ENCODE measurements at regions not wholly inside any gene's neighbourhood (a gene's known extent, or its start where the extent isn't known, plus 50 kb on each side); places are given as distances from the start of the nearest gene placed in this dataset.

GRCh38 chr5:8150791-8151190 lies 281.8 kb downstream of the MTRR start:
- TF ChIP-seq CBX3 (IDR thresholded peaks at IDR 0.05; ENCODE audit: low read depth) (no peak), POLR2A (IDR thresholded peaks at IDR 0.05; ENCODE audit: borderline replicate concordance, extremely low read depth, insufficient read depth, insufficient read length) (no peak), CTCF (IDR thresholded peaks at IDR 0.05 in 2 of 3, conservative IDR thresholded peaks at IDR 0.05 in 1 of 3; ENCODE audit: borderline replicate concordance in 1 of 3, insufficient read depth in 1 of 3, low read depth in 2 of 3, low read length in 2 of 3) (no peak), RAD21 (IDR thresholded peaks at IDR 0.05; ENCODE audit: low read depth) (no peak)
